ENCODE measurements at regions not wholly inside any gene's neighbourhood (a gene's known extent, or its start where the extent isn't known, plus 50 kb on each side); places are given as distances from the start of the nearest gene placed in this dataset.

GRCh38 chr1:182288749-182289604, 102.6 kb downstream of the GLUL start (continued):
- no peak for TF ChIP-seq ARHGAP35 (CRISPR knock-in tag; IDR thresholded peaks at IDR 0.05; ENCODE audit: borderline replicate concordance)
- peak; percentile 74; the same call in 1 of the 2 replicates for TF ChIP-seq ZNF614 (CRISPR knock-in tag; IDR thresholded peaks at IDR 0.05; ENCODE audit: borderline replicate concordance)
- no peak for TF ChIP-seq POLR2G (IDR thresholded peaks at IDR 0.05; ENCODE audit: low read depth, low read length)
- TF ChIP-seq ZNF549 (CRISPR knock-in tag; IDR thresholded peaks at IDR 0.05) = no peak
- TF ChIP-seq SOX5 (CRISPR knock-in tag; IDR thresholded peaks at IDR 0.05; ENCODE audit: borderline replicate concordance) = peak; percentile 88
- TF ChIP-seq SIX1 (CRISPR knock-in tag; IDR thresholded peaks at IDR 0.05; ENCODE audit: borderline replicate concordance) = 0 out of 2 replicates have a peak, but pooled peaks have one; percentile 68
- TF ChIP-seq, protein P1, sequence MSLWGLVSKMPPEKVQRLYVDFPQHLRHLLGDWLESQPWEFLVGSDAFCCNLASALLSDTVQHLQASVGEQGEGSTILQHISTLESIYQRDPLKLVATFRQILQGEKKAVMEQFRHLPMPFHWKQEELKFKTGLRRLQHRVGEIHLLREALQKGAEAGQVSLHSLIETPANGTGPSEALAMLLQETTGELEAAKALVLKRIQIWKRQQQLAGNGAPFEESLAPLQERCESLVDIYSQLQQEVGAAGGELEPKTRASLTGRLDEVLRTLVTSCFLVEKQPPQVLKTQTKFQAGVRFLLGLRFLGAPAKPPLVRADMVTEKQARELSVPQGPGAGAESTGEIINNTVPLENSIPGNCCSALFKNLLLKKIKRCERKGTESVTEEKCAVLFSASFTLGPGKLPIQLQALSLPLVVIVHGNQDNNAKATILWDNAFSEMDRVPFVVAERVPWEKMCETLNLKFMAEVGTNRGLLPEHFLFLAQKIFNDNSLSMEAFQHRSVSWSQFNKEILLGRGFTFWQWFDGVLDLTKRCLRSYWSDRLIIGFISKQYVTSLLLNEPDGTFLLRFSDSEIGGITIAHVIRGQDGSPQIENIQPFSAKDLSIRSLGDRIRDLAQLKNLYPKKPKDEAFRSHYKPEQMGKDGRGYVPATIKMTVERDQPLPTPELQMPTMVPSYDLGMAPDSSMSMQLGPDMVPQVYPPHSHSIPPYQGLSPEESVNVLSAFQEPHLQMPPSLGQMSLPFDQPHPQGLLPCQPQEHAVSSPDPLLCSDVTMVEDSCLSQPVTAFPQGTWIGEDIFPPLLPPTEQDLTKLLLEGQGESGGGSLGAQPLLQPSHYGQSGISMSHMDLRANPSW (CRISPR knock-in tag; IDR thresholded peaks at IDR 0.05; ENCODE audit: borderline replicate concordance) = peak; percentile 88
- TF ChIP-seq MXI1 (IDR thresholded peaks at IDR 0.05; ENCODE audit: borderline replicate concordance, low read depth, low read length) = no peak; the same call in 2 of the 3 replicates
- TF ChIP-seq, protein P2, sequence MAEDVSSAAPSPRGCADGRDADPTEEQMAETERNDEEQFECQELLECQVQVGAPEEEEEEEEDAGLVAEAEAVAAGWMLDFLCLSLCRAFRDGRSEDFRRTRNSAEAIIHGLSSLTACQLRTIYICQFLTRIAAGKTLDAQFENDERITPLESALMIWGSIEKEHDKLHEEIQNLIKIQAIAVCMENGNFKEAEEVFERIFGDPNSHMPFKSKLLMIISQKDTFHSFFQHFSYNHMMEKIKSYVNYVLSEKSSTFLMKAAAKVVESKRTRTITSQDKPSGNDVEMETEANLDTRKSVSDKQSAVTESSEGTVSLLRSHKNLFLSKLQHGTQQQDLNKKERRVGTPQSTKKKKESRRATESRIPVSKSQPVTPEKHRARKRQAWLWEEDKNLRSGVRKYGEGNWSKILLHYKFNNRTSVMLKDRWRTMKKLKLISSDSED (CRISPR knock-in tag; IDR thresholded peaks at IDR 0.05) = no peak
- no peak for TF ChIP-seq RERE (CRISPR knock-in tag; IDR thresholded peaks at IDR 0.05; ENCODE audit: low read depth)
- TF ChIP-seq ZNF749 (CRISPR knock-in tag; IDR thresholded peaks at IDR 0.05; ENCODE audit: borderline replicate concordance) = no peak
